Endodermal cell (in vitro differentiated cells): ENCODE measurements at regions not wholly inside any gene's neighbourhood (a gene's known extent, or its start where the extent isn't known, plus 50 kb on each side); places are given as distances from the start of the nearest gene placed in this dataset.
A peak's percentile ranks its signal among the peaks of the same experiment; 100 is the strongest.
"Not testable (repeated sequence)": the region's sequence is repeated elsewhere in the genome, so short reads cannot be mapped to it uniquely, and the experiment has no call there.

Experiments used
- DNase-seq: peaks from one replicate; pipeline ENCODE4 v3.0.0-alpha.2; 2017
- H3K27ac ChIP-seq: 2 replicates; pipeline ENCODE4 v1.5.1; 2013; ENCODE audit warnings: mild to moderate bottlenecking, low read depth, low read length, moderate library complexity
- H3K27me3 ChIP-seq: 2 replicates; pipeline ENCODE4 v1.6.1; 2013; ENCODE audit warnings: mild to moderate bottlenecking, low read length, moderate library complexity; ENCODE audit not compliant: insufficient read depth, control insufficient read depth, poor library complexity, severe bottlenecking
- H3K36me3 ChIP-seq: 2 replicates; pipeline ENCODE4 v1.7.0; 2013; ENCODE audit warnings: mild to moderate bottlenecking, low read length, moderate library complexity; ENCODE audit not compliant: control insufficient read depth, insufficient read depth
- H3K4me1 ChIP-seq: one replicate; pipeline ENCODE4 v1.7.0; 2013; ENCODE audit warnings: low read length; ENCODE audit not compliant: control insufficient read depth, insufficient read depth
- H3K4me3 ChIP-seq: 2 replicates; pipeline ENCODE4 v1.5.1; 2013; ENCODE audit warnings: mild to moderate bottlenecking, low read length, moderate library complexity
- H3K9ac ChIP-seq: 2 replicates; pipeline ENCODE4 v1.6.1; 2013; ENCODE audit warnings: mild to moderate bottlenecking, low read length, moderate library complexity; ENCODE audit not compliant: poor library complexity, severe bottlenecking; ENCODE audit errors: extremely low read depth
- H3K9me3 ChIP-seq: 2 replicates; pipeline ENCODE4 v1.6.1; 2013; ENCODE audit warnings: mild to moderate bottlenecking, low read length, moderate library complexity; ENCODE audit not compliant: control insufficient read depth
- H3K27ac Mint-ChIP-seq: 2 replicates; pipeline ENCODE4 v1.8.0; 2020; ENCODE audit warnings: mixed read lengths
- H3K27me3 Mint-ChIP-seq: 2 replicates; pipeline ENCODE4 v1.8.0; 2021; ENCODE audit warnings: mild to moderate bottlenecking, mixed read lengths; ENCODE audit not compliant: insufficient read depth
- H3K36me3 Mint-ChIP-seq: 2 replicates; pipeline ENCODE4 v1.8.0; 2020; ENCODE audit warnings: low read depth, mixed read lengths
- H3K4me1 Mint-ChIP-seq: 2 replicates; pipeline ENCODE4 v1.8.0; 2020; ENCODE audit warnings: mixed read lengths
- H3K4me3 Mint-ChIP-seq: 2 replicates; pipeline ENCODE4 v1.8.0; 2020; ENCODE audit warnings: mild to moderate bottlenecking, moderate library complexity, mixed read lengths
- H3K9me3 Mint-ChIP-seq: 2 replicates; pipeline ENCODE4 v1.8.0; 2020; ENCODE audit warnings: mild to moderate bottlenecking, mixed read lengths
- CTCF ChIP-seq: fragments of 200-600 bp; sonication (generic); conservative IDR thresholded peaks from 2 replicates; pipeline ENCODE4 v1.5.0; 2021; ENCODE audit warnings: antibody characterized with exemption, mild to moderate bottlenecking
- WGBS, 2 experiments: methylation state at CpG; one replicate each; pipeline versions ENCODE4 v1.1.5 to v1.1.7; 2013; ENCODE audit warnings: missing lambda C conversion rate in 2 of 2, mixed read lengths in 1 of 2; ENCODE audit not compliant: insufficient coverage in 1 of 2, insufficient read length in 1 of 2; 5-methylcytosine and 5-hydroxymethylcytosine counted together

- Mint-ChIP-seq H3K27ac (no peak overlapping the region), H3K4me1 (peaks cover 9% of the 10 kb centered on the region), H3K27me3 (peaks cover 3% of the 10 kb centered on the region), H3K36me3 (no peaks in the 10 kb centered on the region), H3K4me3 (no peak overlapping the region), H3K9me3 (peaks cover 1% of the 10 kb centered on the region)
- no peak overlapping the region for H3K4me3 ChIP-seq
- TF ChIP-seq CTCF = no peak
- 97% methylated on average over 4 to 8 of the region's 8 CpGs for whole genome bisulfite sequencing, 2 experiments
- H3K27ac ChIP-seq = no peak overlapping the region
- H3K4me1 ChIP-seq = no peaks in the 10 kb centered on the region
- H3K9me3 ChIP-seq = no peaks in the 10 kb centered on the region
- H3K36me3 ChIP-seq = no peaks in the 10 kb centered on the region
- no peaks in the 10 kb centered on the region for H3K27me3 ChIP-seq
- no peak overlapping the region for H3K9ac ChIP-seq
- no peak for DNase-seq
Measured at GRCh38 chr17:51365090-51365489, 104.7 kb downstream of the UTP18 start.

GRCh38 chr17:51366866-51367265 is 106.5 kb downstream of the UTP18 start:
- no peaks in the 10 kb centered on the region for H3K4me1 ChIP-seq
- no peak overlapping the region for H3K27ac ChIP-seq
- H3K9ac ChIP-seq = no peak overlapping the region
- H3K36me3 ChIP-seq = no peaks in the 10 kb centered on the region
- Mint-ChIP-seq H3K4me3 (no peak overlapping the region), H3K4me1 (peaks cover 13% of the 10 kb centered on the region), H3K36me3 (no peaks in the 10 kb centered on the region), H3K27me3 (peaks cover 3% of the 10 kb centered on the region), H3K27ac (no peak overlapping the region), H3K9me3 (peaks cover 1% of the 10 kb centered on the region)
- H3K27me3 ChIP-seq = no peaks in the 10 kb centered on the region
- 95 to 100% methylated on average over 2 to 3 of the region's 3 CpGs for WGBS, 2 experiments
- H3K9me3 ChIP-seq = no peaks in the 10 kb centered on the region
- DNase-seq = no peak
- TF ChIP-seq CTCF = peak; percentile 40
- no peak overlapping the region for H3K4me3 ChIP-seq

GRCh38 chr17:51367836-51368235 is 107.5 kb downstream of the UTP18 start:
- H3K4me1 ChIP-seq, H3K27ac ChIP-seq, H3K9me3 Mint-ChIP-seq, H3K36me3 ChIP-seq, H3K27me3 Mint-ChIP-seq, H3K4me3 ChIP-seq, H3K36me3 Mint-ChIP-seq, H3K27me3 ChIP-seq, H3K27ac Mint-ChIP-seq, DNase-seq, H3K4me3 Mint-ChIP-seq, H3K9me3 ChIP-seq, H3K9ac ChIP-seq: not testable (repeated sequence)
- peaks cover 13% of the 10 kb centered on the region for H3K4me1 Mint-ChIP-seq
- WGBS, 2 experiments = 79 to 80% methylated on average over 1 of the region's 1 CpG

GRCh38 chr17:51371732-51372151 is 111.4 kb downstream of the UTP18 start:
- H3K9me3 Mint-ChIP-seq = peaks cover 1% of the 10 kb centered on the region
- Histone ChIP-seq H3K27me3 (no peaks in the 10 kb centered on the region), H3K9ac (no peak overlapping the region), H3K9me3 (no peaks in the 10 kb centered on the region), H3K4me3 (no peak overlapping the region), H3K36me3 (no peaks in the 10 kb centered on the region), H3K4me1 (no peaks in the 10 kb centered on the region), H3K27ac (no peak overlapping the region)
- WGBS, 2 experiments = 20 to 38% methylated on average over 2 to 5 of the region's 5 CpGs
- peaks cover 3% of the 10 kb centered on the region for H3K27me3 Mint-ChIP-seq
- H3K36me3 Mint-ChIP-seq = no peaks in the 10 kb centered on the region
- H3K4me3 Mint-ChIP-seq = no peak overlapping the region
- DNase-seq = peak; percentile 92
- peaks cover 8% of the 10 kb centered on the region for H3K4me1 Mint-ChIP-seq
- H3K27ac Mint-ChIP-seq = peak overlapping the region; percentile 8
- peak; percentile 91 for TF ChIP-seq CTCF
